GM10266 (cell line): ENCODE measurements at regions not wholly inside any gene's neighbourhood (a gene's known extent, or its start where the extent isn't known, plus 50 kb on each side); places are given as distances from the start of the nearest gene placed in this dataset.
A peak's percentile ranks its signal among the peaks of the same experiment; 100 is the strongest.
"Not testable (repeated sequence)": the region's sequence is repeated elsewhere in the genome, so short reads cannot be mapped to it uniquely, and the experiment has no call there.

Experiments used
- DNase-seq: peaks from one replicate; pipeline ENCODE4 v3.0.0; 2012; ENCODE audit errors: extremely low spot score
- CTCF ChIP-seq: IDR thresholded peaks from 2 replicates; pipeline ENCODE4 v1.5.1; 2012; ENCODE audit warnings: mild to moderate bottlenecking, low read depth; ENCODE audit not compliant: control insufficient read depth, insufficient read depth; ENCODE audit errors: missing control alignments

DNA sequence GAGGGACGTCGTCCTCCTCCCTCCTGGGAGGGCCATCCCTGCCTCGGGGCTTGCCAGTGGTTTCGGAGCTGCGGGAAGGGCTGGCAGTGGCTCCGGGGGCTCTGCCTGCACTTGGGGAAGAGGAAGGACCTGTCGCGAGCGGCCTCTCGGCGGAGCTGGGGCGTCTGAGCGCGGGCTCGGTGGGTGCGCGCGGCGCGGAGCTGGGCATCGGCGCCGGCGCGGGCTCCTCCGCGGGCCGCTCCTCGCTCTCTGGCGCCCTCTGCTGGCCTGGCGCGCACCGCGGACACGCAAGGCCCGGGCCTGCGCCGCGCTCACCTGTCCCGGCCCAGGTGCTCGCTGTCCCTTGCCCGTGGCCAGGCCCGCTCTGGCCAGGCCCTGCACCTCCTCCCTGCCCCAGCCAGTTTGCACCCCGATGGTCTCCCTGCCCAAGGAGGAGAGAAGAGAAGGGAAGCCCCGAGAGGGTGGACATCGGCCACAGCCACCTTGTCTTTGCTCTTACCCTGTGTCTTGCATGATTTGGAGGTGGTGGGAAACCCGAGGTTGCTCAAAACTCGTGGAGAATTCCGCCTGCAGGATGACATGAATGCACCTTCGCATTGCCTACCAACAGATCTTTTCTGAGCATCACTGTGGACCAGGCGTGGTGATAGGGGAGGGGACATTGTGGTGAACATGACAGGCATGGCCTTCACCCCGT lies 119.2 kb downstream of the OTOP1 start:
- peak; percentile 92 for TF ChIP-seq CTCF
- DNase-seq: peak; percentile 84

GRCh38 chr4:4115381-4115780 lies 111.3 kb downstream of the OTOP1 start:
- DNase-seq: not testable (repeated sequence)

GRCh38 chr4:4116901-4117300 lies 109.8 kb downstream of the OTOP1 start:
- DNase-seq: not testable (repeated sequence)

GRCh38 chr4:4134368-4134767 lies 92.4 kb downstream of the OTOP1 start:
- not testable (repeated sequence) for DNase-seq

- DNase-seq: not testable (repeated sequence)
These were observed 90.1 kb downstream of the OTOP1 start for GRCh38 chr4:4136621-4137020.
